ENCODE measurements at regions not wholly inside any gene's neighbourhood (a gene's known extent, or its start where the extent isn't known, plus 50 kb on each side); places are given as distances from the start of the nearest gene placed in this dataset.

- no TSS peak for BruUV-seq (replicated peaks)
- H4K20me1 ChIP-seq (ENCODE audit: insufficient read depth) = no peaks in the 10 kb centered on the region
- H3K9me3 ChIP-seq (ENCODE audit: control insufficient read depth in 1 of 2, insufficient read depth in 1 of 2, low read depth in 1 of 2, low read length in 2 of 2) = no peaks in the 10 kb centered on the region
- no peak overlapping the region for H3K4me3 ChIP-seq (replicated peaks in 1 of 2; ENCODE audit: low read depth in 1 of 2, low read length in 2 of 2)
- no peaks in the 10 kb centered on the region for H3K4me1 ChIP-seq (ENCODE audit: control insufficient read depth in 1 of 2, insufficient read depth in 2 of 2, low read length in 2 of 2)
- intact Hi-C loops (cut with micrococcal nuclease) = no loop called here
- ChIA-PET CTCF (no interaction called here), POLR2A (no interaction called here), RAD21 (ENCODE audit: low non-redundant PET in 1 of 2, low total read pairs in 2 of 2, uncharacterized antibody in 2 of 2, unreplicated experiment in 2 of 2) (no interaction called here)
- no peaks in the 10 kb centered on the region for H3K79me2 ChIP-seq (ENCODE audit: insufficient read depth, low read length)
- H3K9ac ChIP-seq (ENCODE audit: low read length) = no peak overlapping the region
- H3K27ac ChIP-seq (ENCODE audit: low read depth, low read length) = no peak overlapping the region
- no peak for ATAC-seq
- DNase-seq (ENCODE audit: low read depth, low spot score) = no peak
- no peaks in the 10 kb centered on the region for H3K36me3 ChIP-seq (ENCODE audit: control insufficient read depth in 1 of 2, insufficient read depth in 2 of 2, low read length in 2 of 2)
- no peaks in the 10 kb centered on the region for H3K9me2 ChIP-seq (ENCODE audit: insufficient read depth)
- TF ChIP-seq CBX3 (IDR thresholded peaks at IDR 0.05; ENCODE audit: low read depth) = no peak
- no peak for TF ChIP-seq POLR2AphosphoS5 (IDR thresholded peaks at IDR 0.05; ENCODE audit: low read depth, low read length)
- TF ChIP-seq EZH2phosphoT487 (IDR thresholded peaks at IDR 0.05; ENCODE audit: borderline replicate concordance) = no peak
- TF ChIP-seq JUND (IDR thresholded peaks at IDR 0.05) = no peak
- no peak for TF ChIP-seq POLR2A (IDR thresholded peaks at IDR 0.05; ENCODE audit: borderline replicate concordance, extremely low read depth, insufficient read depth, insufficient read length)
- TF ChIP-seq SP1 (IDR thresholded peaks at IDR 0.05; ENCODE audit: low read depth) = no peak
- no peak for TF ChIP-seq SRF (IDR thresholded peaks at IDR 0.05; ENCODE audit: low read depth)
- no peak for TF ChIP-seq ZNF274 (IDR thresholded peaks at IDR 0.05; ENCODE audit: low read depth, low read length)
- no peak for TF ChIP-seq EGR1 (IDR thresholded peaks at IDR 0.05; ENCODE audit: low read depth)
- no peak for TF ChIP-seq MAX (IDR thresholded peaks at IDR 0.05)
- H2AFZ ChIP-seq (ENCODE audit: low read depth, low read length, poor library complexity, severe bottlenecking) = no peak overlapping the region
- no peak overlapping the region for H3K4me2 ChIP-seq (ENCODE audit: low read length)
- H3K27me3 ChIP-seq (ENCODE audit: insufficient read depth, low read length) = no peaks in the 10 kb centered on the region
These were observed 53.6 kb upstream of the RFX8 start for GRCh38 chr2:101528501-101528900.

DNA sequence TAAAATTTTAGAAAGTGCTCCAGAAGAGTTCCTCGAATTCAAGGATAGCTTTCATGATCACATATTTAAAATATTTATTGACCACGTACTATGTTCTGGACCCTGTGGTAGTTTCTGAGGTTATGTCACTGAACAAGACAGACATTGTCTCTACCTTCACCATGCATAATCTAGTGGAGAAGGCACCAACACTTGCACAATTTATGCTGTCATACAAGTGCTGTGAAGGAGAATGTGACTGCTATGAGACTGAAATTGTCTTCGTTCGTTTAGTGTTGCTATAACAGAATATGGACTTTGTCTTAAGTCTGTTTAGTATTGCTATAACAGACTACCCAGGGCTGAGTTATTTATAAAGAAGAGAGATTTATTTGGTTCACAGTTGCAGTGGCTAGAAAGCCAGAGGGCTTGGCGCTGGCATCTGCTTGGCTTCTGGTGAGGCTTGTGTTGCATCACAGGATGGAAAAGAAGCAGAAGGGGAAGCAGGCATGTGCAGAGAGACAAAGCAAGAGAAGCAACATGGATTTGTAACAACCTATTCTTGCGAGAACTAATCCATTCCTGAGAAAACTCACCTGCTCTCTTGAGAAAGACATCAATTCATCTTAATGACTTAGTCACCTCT is 50.0 kb upstream of the RFX8 start:
- no TSS peak for BruUV-seq (replicated peaks)
- no peak overlapping the region for H3K4me2 ChIP-seq (ENCODE audit: low read length)
- H3K36me3 ChIP-seq (ENCODE audit: control insufficient read depth in 1 of 2, insufficient read depth in 2 of 2, low read length in 2 of 2) = no peaks in the 10 kb centered on the region
- H3K27ac ChIP-seq (ENCODE audit: low read depth, low read length) = no peak overlapping the region
- ChIA-PET POLR2A (no interaction called here), RAD21 (ENCODE audit: low non-redundant PET in 1 of 2, low total read pairs in 2 of 2, uncharacterized antibody in 2 of 2, unreplicated experiment in 2 of 2) (no interaction called here), CTCF (no interaction called here)
- no peak for ATAC-seq
- no peaks in the 10 kb centered on the region for H4K20me1 ChIP-seq (ENCODE audit: insufficient read depth)
- H3K9ac ChIP-seq (ENCODE audit: low read length) = no peak overlapping the region
- intact Hi-C loops (cut with micrococcal nuclease) = no loop called here
- H3K9me2 ChIP-seq (ENCODE audit: insufficient read depth) = no peaks in the 10 kb centered on the region
- no peak overlapping the region for H2AFZ ChIP-seq (ENCODE audit: low read depth, low read length, poor library complexity, severe bottlenecking)
- H3K4me1 ChIP-seq (ENCODE audit: control insufficient read depth in 1 of 2, insufficient read depth in 2 of 2, low read length in 2 of 2) = no peaks in the 10 kb centered on the region
- H3K4me3 ChIP-seq (replicated peaks in 1 of 2; ENCODE audit: low read depth in 1 of 2, low read length in 2 of 2) = no peak overlapping the region
- no peaks in the 10 kb centered on the region for H3K27me3 ChIP-seq (ENCODE audit: insufficient read depth, low read length)
- DNase-seq (ENCODE audit: low read depth, low spot score) = no peak
- no peaks in the 10 kb centered on the region for H3K9me3 ChIP-seq (ENCODE audit: control insufficient read depth in 1 of 2, insufficient read depth in 1 of 2, low read depth in 1 of 2, low read length in 2 of 2)
- H3K79me2 ChIP-seq (ENCODE audit: insufficient read depth, low read length) = no peaks in the 10 kb centered on the region
- no peak for TF ChIP-seq YY1 (IDR thresholded peaks at IDR 0.05; ENCODE audit: extremely low read depth, insufficient replicate concordance, low read depth, low read length)
- TF ChIP-seq RAD21 (IDR thresholded peaks at IDR 0.05; ENCODE audit: low read depth) = no peak
- TF ChIP-seq FOSL1 (IDR thresholded peaks at IDR 0.05; ENCODE audit: low read depth) = no peak
- no peak for TF ChIP-seq POLR2A (IDR thresholded peaks at IDR 0.05; ENCODE audit: borderline replicate concordance, extremely low read depth, insufficient read depth, insufficient read length)
- TF ChIP-seq CEBPB (IDR thresholded peaks at IDR 0.05; ENCODE audit: low read depth) = no peak
- TF ChIP-seq SIN3A (IDR thresholded peaks at IDR 0.05; ENCODE audit: low read depth) = no peak
- no peak for TF ChIP-seq EGR1 (IDR thresholded peaks at IDR 0.05; ENCODE audit: low read depth)
- TF ChIP-seq, protein P1, sequence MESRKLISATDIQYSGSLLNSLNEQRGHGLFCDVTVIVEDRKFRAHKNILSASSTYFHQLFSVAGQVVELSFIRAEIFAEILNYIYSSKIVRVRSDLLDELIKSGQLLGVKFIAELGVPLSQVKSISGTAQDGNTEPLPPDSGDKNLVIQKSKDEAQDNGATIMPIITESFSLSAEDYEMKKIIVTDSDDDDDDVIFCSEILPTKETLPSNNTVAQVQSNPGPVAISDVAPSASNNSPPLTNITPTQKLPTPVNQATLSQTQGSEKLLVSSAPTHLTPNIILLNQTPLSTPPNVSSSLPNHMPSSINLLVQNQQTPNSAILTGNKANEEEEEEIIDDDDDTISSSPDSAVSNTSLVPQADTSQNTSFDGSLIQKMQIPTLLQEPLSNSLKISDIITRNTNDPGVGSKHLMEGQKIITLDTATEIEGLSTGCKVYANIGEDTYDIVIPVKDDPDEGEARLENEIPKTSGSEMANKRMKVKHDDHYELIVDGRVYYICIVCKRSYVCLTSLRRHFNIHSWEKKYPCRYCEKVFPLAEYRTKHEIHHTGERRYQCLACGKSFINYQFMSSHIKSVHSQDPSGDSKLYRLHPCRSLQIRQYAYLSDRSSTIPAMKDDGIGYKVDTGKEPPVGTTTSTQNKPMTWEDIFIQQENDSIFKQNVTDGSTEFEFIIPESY (IDR thresholded peaks at IDR 0.05; ENCODE audit: extremely low read depth, insufficient replicate concordance, low read length) = no peak
- TF ChIP-seq JUND (IDR thresholded peaks at IDR 0.05) = no peak
- TF ChIP-seq EZH2phosphoT487 (IDR thresholded peaks at IDR 0.05; ENCODE audit: borderline replicate concordance) = no peak
- TF ChIP-seq MAX (IDR thresholded peaks at IDR 0.05) = no peak
- TF ChIP-seq, protein P2, sequence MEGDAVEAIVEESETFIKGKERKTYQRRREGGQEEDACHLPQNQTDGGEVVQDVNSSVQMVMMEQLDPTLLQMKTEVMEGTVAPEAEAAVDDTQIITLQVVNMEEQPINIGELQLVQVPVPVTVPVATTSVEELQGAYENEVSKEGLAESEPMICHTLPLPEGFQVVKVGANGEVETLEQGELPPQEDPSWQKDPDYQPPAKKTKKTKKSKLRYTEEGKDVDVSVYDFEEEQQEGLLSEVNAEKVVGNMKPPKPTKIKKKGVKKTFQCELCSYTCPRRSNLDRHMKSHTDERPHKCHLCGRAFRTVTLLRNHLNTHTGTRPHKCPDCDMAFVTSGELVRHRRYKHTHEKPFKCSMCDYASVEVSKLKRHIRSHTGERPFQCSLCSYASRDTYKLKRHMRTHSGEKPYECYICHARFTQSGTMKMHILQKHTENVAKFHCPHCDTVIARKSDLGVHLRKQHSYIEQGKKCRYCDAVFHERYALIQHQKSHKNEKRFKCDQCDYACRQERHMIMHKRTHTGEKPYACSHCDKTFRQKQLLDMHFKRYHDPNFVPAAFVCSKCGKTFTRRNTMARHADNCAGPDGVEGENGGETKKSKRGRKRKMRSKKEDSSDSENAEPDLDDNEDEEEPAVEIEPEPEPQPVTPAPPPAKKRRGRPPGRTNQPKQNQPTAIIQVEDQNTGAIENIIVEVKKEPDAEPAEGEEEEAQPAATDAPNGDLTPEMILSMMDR (IDR thresholded peaks at IDR 0.05 in 2 of 3, conservative IDR thresholded peaks at IDR 0.05 in 1 of 3; ENCODE audit: borderline replicate concordance in 1 of 3, insufficient read depth in 1 of 3, low read depth in 2 of 3, low read length in 2 of 3) = no peak
- no peak for TF ChIP-seq ELF1 (IDR thresholded peaks at IDR 0.05; ENCODE audit: borderline replicate concordance, low read depth)

Measured in HCT116 (cell line).